ENCODE measurements at regions not wholly inside any gene's neighbourhood (a gene's known extent, or its start where the extent isn't known, plus 50 kb on each side); places are given as distances from the start of the nearest gene placed in this dataset.

- peaks cover 0 to 19% of the 10 kb centered on the region in 2 donors for H3K4me1 ChIP-seq (ENCODE audit: control insufficient read depth in 2 of 2, insufficient read depth in 1 of 2, low read depth in 1 of 2, low read length in 2 of 2)
- WGBS, 2 donors (ENCODE audit: extremely low coverage in 2 of 2, insufficient read length in 2 of 2, insufficient replicate concordance in 1 of 2), result no CpG with 5 or more reads among the region's 11 CpGs
- H3K9me3 ChIP-seq (replicated peaks in 1 of 2; ENCODE audit: control insufficient read depth in 2 of 2, insufficient read depth in 1 of 2, low read depth in 1 of 2, low read length in 2 of 2), result peaks cover 0 to 12% of the 10 kb centered on the region in 2 donors
- H4K8ac ChIP-seq (ENCODE audit: low read depth, low read length), result no peak overlapping the region
- no peak overlapping the region for H2AFZ ChIP-seq (ENCODE audit: low read length)
- H3K27ac ChIP-seq (replicated peaks; ENCODE audit: low read length), result no peak overlapping the region
- no peak overlapping the region for H3K9ac ChIP-seq (ENCODE audit: low read depth, low read length, poor library complexity)
- no peak for DNase-seq (ENCODE audit: low spot score)
- no peak overlapping the region for H4K91ac ChIP-seq (ENCODE audit: low read depth, low read length, poor library complexity)
- no peak overlapping the region for H2BK120ac ChIP-seq (ENCODE audit: low read depth, low read length)
- no peak overlapping the region for H3K4ac ChIP-seq (ENCODE audit: low read length)
- H3K36me3 ChIP-seq (replicated peaks in 1 of 2; ENCODE audit: control insufficient read depth in 2 of 2, insufficient read depth in 2 of 2, low read length in 2 of 2), result no peaks in the 10 kb centered on the region
- H2BK5ac ChIP-seq (ENCODE audit: low read length), result peak overlapping the region; percentile 2
- H2BK12ac ChIP-seq (ENCODE audit: low read length), result no peak overlapping the region
- H3K18ac ChIP-seq (ENCODE audit: low read length), result peak overlapping the region; percentile 45
- peaks cover 0 to 2% (median 0%) of the 10 kb centered on the region in 3 experiments for H3K27me3 ChIP-seq (ENCODE audit: control insufficient read depth in 3 of 3, insufficient read depth in 3 of 3, low read depth in 1 of 3, low read length in 3 of 3)
- no peak overlapping the region for H3K4me3 ChIP-seq (ENCODE audit: low read length in 2 of 2)
- H3K23ac ChIP-seq (ENCODE audit: low read depth, low read length, poor library complexity), result no peak overlapping the region
- no peak overlapping the region for H2AK5ac ChIP-seq (ENCODE audit: low read depth, low read length)
- no peak overlapping the region for H3K14ac ChIP-seq (ENCODE audit: low read length)
- no peak overlapping the region for H3K4me2 ChIP-seq (ENCODE audit: insufficient read depth, low read length, poor library complexity, severe bottlenecking)
- no peak overlapping the region for H2BK15ac ChIP-seq (ENCODE audit: low read length)
- H3K79me1 ChIP-seq (ENCODE audit: low read depth, low read length), result no peaks in the 10 kb centered on the region
Measured at GRCh38 chr22:47923011-47923427, 1160.6 kb downstream of the TBC1D22A start.

GRCh38 chr22:47921906-47922305, 1159.5 kb downstream of the TBC1D22A start:
- Histone ChIP-seq H2BK120ac (ENCODE audit: low read depth, low read length) (no peak overlapping the region), H3K14ac (ENCODE audit: low read length) (no peak overlapping the region), H4K8ac (ENCODE audit: low read depth, low read length) (no peak overlapping the region), H3K4me1 (ENCODE audit: control insufficient read depth in 2 of 2, insufficient read depth in 1 of 2, low read depth in 1 of 2, low read length in 2 of 2) (peaks cover 0 to 24% of the 10 kb centered on the region in 2 donors), H4K91ac (ENCODE audit: low read depth, low read length, poor library complexity) (no peak overlapping the region), H3K4me3 (ENCODE audit: low read length in 2 of 2) (no peak overlapping the region), H2AFZ (ENCODE audit: low read length) (no peak overlapping the region), H3K27me3 (ENCODE audit: control insufficient read depth in 3 of 3, insufficient read depth in 3 of 3, low read depth in 1 of 3, low read length in 3 of 3) (peaks cover 0 to 2% (median 0%) of the 10 kb centered on the region in 3 experiments), H3K9me3 (replicated peaks in 1 of 2; ENCODE audit: control insufficient read depth in 2 of 2, insufficient read depth in 1 of 2, low read depth in 1 of 2, low read length in 2 of 2) (peaks cover 0 to 6% of the 10 kb centered on the region in 2 donors), H3K79me1 (ENCODE audit: low read depth, low read length) (no peaks in the 10 kb centered on the region), H3K18ac (ENCODE audit: low read length) (no peak overlapping the region), H3K4ac (ENCODE audit: low read length) (no peak overlapping the region), H2BK15ac (ENCODE audit: low read length) (no peak overlapping the region), H2BK12ac (ENCODE audit: low read length) (no peak overlapping the region), H3K27ac (replicated peaks; ENCODE audit: low read length) (no peak overlapping the region), H3K36me3 (replicated peaks in 1 of 2; ENCODE audit: control insufficient read depth in 2 of 2, insufficient read depth in 2 of 2, low read length in 2 of 2) (no peaks in the 10 kb centered on the region), H2BK5ac (ENCODE audit: low read length) (peak overlapping the region; percentile 16), H3K23ac (ENCODE audit: low read depth, low read length, poor library complexity) (no peak overlapping the region), H3K9ac (ENCODE audit: low read depth, low read length, poor library complexity) (no peak overlapping the region), H3K4me2 (ENCODE audit: insufficient read depth, low read length, poor library complexity, severe bottlenecking) (no peak overlapping the region), H2AK5ac (ENCODE audit: low read depth, low read length) (no peak overlapping the region)
- no peak for DNase-seq (ENCODE audit: low spot score)
- no CpG with 5 or more reads among the region's 3 CpGs for WGBS, 2 donors (ENCODE audit: extremely low coverage in 2 of 2, insufficient read length in 2 of 2, insufficient replicate concordance in 1 of 2)

- H3K4me1 ChIP-seq (ENCODE audit: control insufficient read depth in 2 of 2, insufficient read depth in 1 of 2, low read depth in 1 of 2, low read length in 2 of 2), result peaks cover 0 to 24% of the 10 kb centered on the region in 2 donors
- no CpG with 5 or more reads among the region's 10 CpGs for WGBS, 2 donors (ENCODE audit: extremely low coverage in 2 of 2, insufficient read length in 2 of 2, insufficient replicate concordance in 1 of 2)
- DNase-seq (ENCODE audit: low spot score), result no peak
- peak overlapping the region; percentile 50 for H2BK15ac ChIP-seq (ENCODE audit: low read length)
- no peak overlapping the region for H3K23ac ChIP-seq (ENCODE audit: low read depth, low read length, poor library complexity)
- H3K4ac ChIP-seq (ENCODE audit: low read length), result no peak overlapping the region
- no peaks in the 10 kb centered on the region for H3K36me3 ChIP-seq (replicated peaks in 1 of 2; ENCODE audit: control insufficient read depth in 2 of 2, insufficient read depth in 2 of 2, low read length in 2 of 2)
- no peak overlapping the region for H4K8ac ChIP-seq (ENCODE audit: low read depth, low read length)
- no peak overlapping the region for H3K4me3 ChIP-seq (ENCODE audit: low read length in 2 of 2)
- peak overlapping the region; percentile 20 for H3K18ac ChIP-seq (ENCODE audit: low read length)
- no peak overlapping the region for H3K9ac ChIP-seq (ENCODE audit: low read depth, low read length, poor library complexity)
- H4K91ac ChIP-seq (ENCODE audit: low read depth, low read length, poor library complexity), result no peak overlapping the region
- H3K27ac ChIP-seq (replicated peaks; ENCODE audit: low read length), result no peak overlapping the region
- no peaks in the 10 kb centered on the region for H3K79me1 ChIP-seq (ENCODE audit: low read depth, low read length)
- no peak overlapping the region for H2BK5ac ChIP-seq (ENCODE audit: low read length)
- H3K4me2 ChIP-seq (ENCODE audit: insufficient read depth, low read length, poor library complexity, severe bottlenecking), result no peak overlapping the region
- peaks cover 0 to 2% (median 0%) of the 10 kb centered on the region in 3 experiments for H3K27me3 ChIP-seq (ENCODE audit: control insufficient read depth in 3 of 3, insufficient read depth in 3 of 3, low read depth in 1 of 3, low read length in 3 of 3)
- peak overlapping the region; percentile 87 for H2BK12ac ChIP-seq (ENCODE audit: low read length)
- H2AFZ ChIP-seq (ENCODE audit: low read length), result no peak overlapping the region
- no peak overlapping the region for H3K14ac ChIP-seq (ENCODE audit: low read length)
- peak overlapping the region; percentile 81 for H2AK5ac ChIP-seq (ENCODE audit: low read depth, low read length)
- H3K9me3 ChIP-seq (replicated peaks in 1 of 2; ENCODE audit: control insufficient read depth in 2 of 2, insufficient read depth in 1 of 2, low read depth in 1 of 2, low read length in 2 of 2), result peaks cover 0 to 4% of the 10 kb centered on the region in 2 donors
- no peak overlapping the region for H2BK120ac ChIP-seq (ENCODE audit: low read depth, low read length)
Measured at GRCh38 chr22:47920380-47920959, 1158.0 kb downstream of the TBC1D22A start.

- no peak overlapping the region for H2BK12ac ChIP-seq (ENCODE audit: low read length)
- WGBS, 2 donors (ENCODE audit: extremely low coverage in 2 of 2, insufficient read length in 2 of 2, insufficient replicate concordance in 1 of 2), result no CpG with 5 or more reads among the region's 6 CpGs
Measured at GRCh38 chr22:47919893-47920292, 1157.4 kb downstream of the TBC1D22A start.

More at GRCh38 chr22:47919893-47920292, 1157.4 kb downstream of the TBC1D22A start:
- Histone ChIP-seq H3K79me1 (ENCODE audit: low read depth, low read length) (no peaks in the 10 kb centered on the region), H3K23ac (ENCODE audit: low read depth, low read length, poor library complexity) (no peak overlapping the region), H3K4me1 (ENCODE audit: control insufficient read depth in 2 of 2, insufficient read depth in 1 of 2, low read depth in 1 of 2, low read length in 2 of 2) (peaks cover 0 to 24% of the 10 kb centered on the region in 2 donors), H3K36me3 (replicated peaks in 1 of 2; ENCODE audit: control insufficient read depth in 2 of 2, insufficient read depth in 2 of 2, low read length in 2 of 2) (no peaks in the 10 kb centered on the region), H3K4me3 (ENCODE audit: low read length in 2 of 2) (no peak overlapping the region), H3K4ac (ENCODE audit: low read length) (no peak overlapping the region), H4K91ac (ENCODE audit: low read depth, low read length, poor library complexity) (no peak overlapping the region), H3K27me3 (ENCODE audit: control insufficient read depth in 3 of 3, insufficient read depth in 3 of 3, low read depth in 1 of 3, low read length in 3 of 3) (peaks cover 0 to 2% (median 0%) of the 10 kb centered on the region in 3 experiments), H4K8ac (ENCODE audit: low read depth, low read length) (no peak overlapping the region), H3K14ac (ENCODE audit: low read length) (no peak overlapping the region), H3K18ac (ENCODE audit: low read length) (no peak overlapping the region), H3K4me2 (ENCODE audit: insufficient read depth, low read length, poor library complexity, severe bottlenecking) (no peak overlapping the region), H2AK5ac (ENCODE audit: low read depth, low read length) (no peak overlapping the region), H3K27ac (replicated peaks; ENCODE audit: low read length) (no peak overlapping the region), H3K9me3 (replicated peaks in 1 of 2; ENCODE audit: control insufficient read depth in 2 of 2, insufficient read depth in 1 of 2, low read depth in 1 of 2, low read length in 2 of 2) (peaks cover 0 to 4% of the 10 kb centered on the region in 2 donors), H2BK5ac (ENCODE audit: low read length) (peak overlapping the region; percentile 0), H2BK120ac (ENCODE audit: low read depth, low read length) (no peak overlapping the region), H2AFZ (ENCODE audit: low read length) (no peak overlapping the region), H3K9ac (ENCODE audit: low read depth, low read length, poor library complexity) (no peak overlapping the region), H2BK15ac (ENCODE audit: low read length) (no peak overlapping the region)
- DNase-seq (ENCODE audit: low spot score), result no peak
